ENCODE measurements at regions not wholly inside any gene's neighbourhood (a gene's known extent, or its start where the extent isn't known, plus 50 kb on each side); places are given as distances from the start of the nearest gene placed in this dataset.

GRCh38 chr12:13288937-13289652 lies 92.6 kb downstream of the EMP1 start:
- DNase-seq (ENCODE audit: low read depth) = no peak

GRCh38 chr12:13288501-13288900 lies 92.0 kb downstream of the EMP1 start:
- DNase-seq (ENCODE audit: low read depth) = no peak

GRCh38 chr12:13283867-13284266 lies 87.3 kb downstream of the EMP1 start:
- no peak for DNase-seq (ENCODE audit: low read depth)

- no peak for DNase-seq (ENCODE audit: low read depth)
These were observed 86.3 kb downstream of the EMP1 start for GRCh38 chr12:13282861-13283260.

GRCh38 chr12:13278249-13278787 lies 81.8 kb downstream of the EMP1 start:
- DNase-seq (ENCODE audit: low read depth) = peak; percentile 35

- DNase-seq (ENCODE audit: low read depth) = no peak
These were observed 80.8 kb downstream of the EMP1 start for GRCh38 chr12:13277293-13277692.

GRCh38 chr12:13275241-13276085 lies 78.9 kb downstream of the EMP1 start:
- no peak for DNase-seq (ENCODE audit: low read depth)

GRCh38 chr12:13273850-13274249 lies 77.3 kb downstream of the EMP1 start:
- DNase-seq (ENCODE audit: low read depth) = no peak

- no peak for DNase-seq (ENCODE audit: low read depth)
These were observed 76.6 kb downstream of the EMP1 start for GRCh38 chr12:13273097-13273496.

GRCh38 chr12:13270817-13271216 lies 74.3 kb downstream of the EMP1 start:
- DNase-seq (ENCODE audit: low read depth) = no peak
